Neural progenitor cell (in vitro differentiated cells): ENCODE measurements at regions not wholly inside any gene's neighbourhood (a gene's known extent, or its start where the extent isn't known, plus 50 kb on each side); places are given as distances from the start of the nearest gene placed in this dataset.
A peak's percentile ranks its signal among the peaks of the same experiment; 100 is the strongest.

ENCODE experiments used
- DNase-seq: peaks from one replicate; pipeline ENCODE4 v3.0.0-alpha.2; 2016; ENCODE audit warnings: low spot score
- H2AFZ ChIP-seq: fragments of 200-600 bp; sonication (generic); replicated peaks from 2 replicates; pipeline ENCODE4 v1.6.1; 2016; ENCODE audit warnings: antibody characterized with exemption
- H3F3A ChIP-seq: fragments of 200-600 bp; sonication (generic); 2 replicates; pipeline ENCODE4 v1.6.1; 2016; ENCODE audit warnings: antibody characterized with exemption, low read depth
- H3K27ac ChIP-seq: fragments of 200-600 bp; sonication (generic); 2 replicates; pipeline ENCODE4 v1.5.1; 2016; ENCODE audit warnings: mild to moderate bottlenecking
- H3K27me3 ChIP-seq: fragments of 200-600 bp; sonication (generic); 2 replicates; pipeline ENCODE4 v1.6.1; 2016; ENCODE audit warnings: mild to moderate bottlenecking, moderate library complexity
- H3K36me3 ChIP-seq: fragments of 200-600 bp; sonication (generic); 2 replicates; pipeline ENCODE4 v1.5.1; 2016
- H3K4me1 ChIP-seq: fragments of 200-600 bp; sonication (generic); 2 replicates; pipeline ENCODE4 v1.6.1; 2016; ENCODE audit warnings: mixed run types
- H3K4me2 ChIP-seq: fragments of 200-600 bp; sonication (generic); 2 replicates; pipeline ENCODE4 v1.6.1; 2016
- H3K4me3 ChIP-seq: fragments of 200-600 bp; sonication (generic); 2 replicates; pipeline ENCODE4 v1.5.1; 2016
- H3K79me2 ChIP-seq: fragments of 200-600 bp; sonication (generic); 2 replicates; pipeline ENCODE4 v1.6.1; 2016; ENCODE audit warnings: low read depth
- H3K9ac ChIP-seq: fragments of 200-600 bp; sonication (generic); 2 replicates; pipeline ENCODE4 v1.6.1; 2016
- H3K9me3 ChIP-seq: fragments of 200-600 bp; sonication (generic); 2 replicates; pipeline ENCODE4 v1.5.1; 2016; ENCODE audit warnings: low read depth
- H4K20me1 ChIP-seq: fragments of 200-600 bp; sonication (generic); 2 replicates; pipeline ENCODE4 v1.6.1; 2016; ENCODE audit warnings: low read depth
- H3K27ac Mint-ChIP-seq: 3 replicates; pipeline ENCODE4 v1.8.0; 2021; ENCODE audit warnings: mixed read lengths
- H3K27me3 Mint-ChIP-seq: 2 replicates; pipeline ENCODE4 v1.8.0; 2022; ENCODE audit warnings: low read depth, mild to moderate bottlenecking, inconsistent platforms, moderate library complexity, mixed read lengths; ENCODE audit not compliant: insufficient read depth
- H3K36me3 Mint-ChIP-seq: 3 replicates; pipeline ENCODE4 v1.8.0; 2021; ENCODE audit warnings: mixed read lengths
- H3K4me1 Mint-ChIP-seq: 3 replicates; pipeline ENCODE4 v1.8.0; 2021; ENCODE audit warnings: mixed read lengths
- H3K4me3 Mint-ChIP-seq: 3 replicates; pipeline ENCODE4 v1.8.0; 2021; ENCODE audit warnings: mild to moderate bottlenecking, moderate library complexity, mixed read lengths
- H3K9me3 Mint-ChIP-seq: 3 replicates; pipeline ENCODE4 v1.8.0; 2020; ENCODE audit warnings: mixed read lengths
- EZH2 ChIP-seq: fragments of 200-600 bp; sonication (generic); IDR thresholded peaks from 2 replicates; pipeline ENCODE4 v1.6.1; 2017; ENCODE audit warnings: antibody characterized with exemption, mild to moderate bottlenecking, moderate library complexity
- EZH2phosphoT487 ChIP-seq: fragments of 200-600 bp; sonication (generic); IDR thresholded peaks from 2 replicates; pipeline ENCODE4 v1.6.1; 2017; ENCODE audit warnings: antibody characterized with exemption
- TF ChIP-seq, protein P1 (sequence below): fragments of 200-600 bp; sonication (generic); IDR thresholded peaks from 2 replicates; pipeline ENCODE4 v1.5.1; 2017; ENCODE audit warnings: antibody characterized with exemption, mild to moderate bottlenecking

DNA sequence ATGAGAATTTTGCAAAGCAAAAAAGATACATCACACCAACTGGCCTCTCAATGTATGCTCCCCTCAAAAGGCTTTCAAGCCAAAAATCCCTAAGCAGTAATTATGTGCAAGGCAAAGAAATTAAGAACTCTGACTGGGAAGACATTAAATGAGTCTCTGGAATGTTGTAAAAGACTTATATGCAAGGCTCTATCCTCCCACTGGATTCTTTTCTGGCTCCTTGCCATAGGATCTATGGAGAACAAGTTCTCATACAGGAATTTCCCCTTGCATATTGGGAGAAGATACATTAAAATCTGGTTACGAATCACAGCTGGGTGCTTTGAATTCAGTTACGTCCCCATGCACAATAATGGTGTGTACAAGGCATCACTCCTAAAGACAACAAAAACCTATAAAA, 73.4 kb upstream of the ATL2 start:
- TF ChIP-seq, protein P1, sequence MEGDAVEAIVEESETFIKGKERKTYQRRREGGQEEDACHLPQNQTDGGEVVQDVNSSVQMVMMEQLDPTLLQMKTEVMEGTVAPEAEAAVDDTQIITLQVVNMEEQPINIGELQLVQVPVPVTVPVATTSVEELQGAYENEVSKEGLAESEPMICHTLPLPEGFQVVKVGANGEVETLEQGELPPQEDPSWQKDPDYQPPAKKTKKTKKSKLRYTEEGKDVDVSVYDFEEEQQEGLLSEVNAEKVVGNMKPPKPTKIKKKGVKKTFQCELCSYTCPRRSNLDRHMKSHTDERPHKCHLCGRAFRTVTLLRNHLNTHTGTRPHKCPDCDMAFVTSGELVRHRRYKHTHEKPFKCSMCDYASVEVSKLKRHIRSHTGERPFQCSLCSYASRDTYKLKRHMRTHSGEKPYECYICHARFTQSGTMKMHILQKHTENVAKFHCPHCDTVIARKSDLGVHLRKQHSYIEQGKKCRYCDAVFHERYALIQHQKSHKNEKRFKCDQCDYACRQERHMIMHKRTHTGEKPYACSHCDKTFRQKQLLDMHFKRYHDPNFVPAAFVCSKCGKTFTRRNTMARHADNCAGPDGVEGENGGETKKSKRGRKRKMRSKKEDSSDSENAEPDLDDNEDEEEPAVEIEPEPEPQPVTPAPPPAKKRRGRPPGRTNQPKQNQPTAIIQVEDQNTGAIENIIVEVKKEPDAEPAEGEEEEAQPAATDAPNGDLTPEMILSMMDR = no peak
- TF ChIP-seq EZH2phosphoT487 (no peak), EZH2 (no peak)
- Mint-ChIP-seq H3K36me3 (no peaks in the 10 kb centered on the region), H3K4me3 (no peak overlapping the region), H3K27ac (no peak overlapping the region), H3K27me3 (peaks cover 2% of the 10 kb centered on the region), H3K4me1 (peaks cover 5% of the 10 kb centered on the region), H3K9me3 (no peaks in the 10 kb centered on the region)
- Histone ChIP-seq H3K79me2 (no peaks in the 10 kb centered on the region), H3K9ac (no peak overlapping the region), H3K4me1 (peaks cover 5% of the 10 kb centered on the region), H3K27ac (no peak overlapping the region), H3F3A (no peaks in the 10 kb centered on the region), H3K27me3 (no peaks in the 10 kb centered on the region), H3K4me2 (no peak overlapping the region), H3K4me3 (no peak overlapping the region), H4K20me1 (no peaks in the 10 kb centered on the region), H3K9me3 (no peaks in the 10 kb centered on the region), H2AFZ (no peak overlapping the region), H3K36me3 (no peaks in the 10 kb centered on the region)
- DNase-seq = no peak

DNA sequence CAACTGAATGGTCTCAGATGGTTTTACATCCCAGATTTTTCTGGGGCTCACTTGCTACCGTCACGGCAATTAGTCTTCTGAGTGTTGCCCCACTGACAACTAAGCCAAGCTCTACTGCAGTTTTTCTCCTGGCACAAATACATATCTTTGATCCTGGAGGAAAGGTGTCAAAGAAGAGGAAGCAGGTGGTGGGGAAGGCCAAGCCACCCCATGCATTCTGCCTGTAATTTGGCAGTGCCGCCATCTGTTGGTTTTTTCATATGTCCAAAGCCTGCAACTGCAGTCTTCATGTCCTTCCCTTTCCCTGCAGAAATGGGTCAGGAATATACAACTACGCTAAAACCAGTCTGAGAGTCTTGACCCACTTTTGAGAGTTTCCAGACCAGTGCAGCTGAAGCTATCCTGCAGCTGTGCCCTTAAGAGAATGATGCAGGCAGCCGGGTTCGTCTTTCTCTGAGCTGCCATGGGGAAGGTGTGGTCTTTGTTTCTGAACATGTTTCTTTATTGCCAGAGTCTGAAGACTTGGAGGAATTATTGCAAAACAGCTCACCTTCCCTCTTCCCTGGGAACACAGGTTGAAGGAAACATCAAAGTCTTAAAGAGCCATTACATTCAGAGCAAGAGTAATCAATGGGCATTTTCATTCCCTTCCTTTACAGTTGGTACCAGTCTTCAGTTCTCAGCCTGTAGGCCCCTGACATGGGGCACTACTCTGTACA, 71.8 kb upstream of the ATL2 start:
- no peaks in the 10 kb centered on the region for H3K36me3 Mint-ChIP-seq
- no peaks in the 10 kb centered on the region for H3K79me2 ChIP-seq
- peaks cover 14% of the 10 kb centered on the region for H3K4me1 ChIP-seq
- no peaks in the 10 kb centered on the region for H3K27me3 ChIP-seq
- no peak overlapping the region for H3K9ac ChIP-seq
- H3K4me3 ChIP-seq = no peak overlapping the region
- no peaks in the 10 kb centered on the region for H3K9me3 ChIP-seq
- no peak overlapping the region for H2AFZ ChIP-seq
- no peak overlapping the region for H3K27ac Mint-ChIP-seq
- H3K9me3 Mint-ChIP-seq = no peaks in the 10 kb centered on the region
- no peak overlapping the region for H3K27ac ChIP-seq
- no peak for DNase-seq
- H3K4me1 Mint-ChIP-seq = peaks cover 14% of the 10 kb centered on the region
- no peaks in the 10 kb centered on the region for H4K20me1 ChIP-seq
- no peaks in the 10 kb centered on the region for H3K36me3 ChIP-seq
- H3F3A ChIP-seq = peaks cover 9% of the 10 kb centered on the region
- peaks cover 3% of the 10 kb centered on the region for H3K27me3 Mint-ChIP-seq
- no peak overlapping the region for H3K4me3 Mint-ChIP-seq
- TF ChIP-seq, protein P1 = no peak
- TF ChIP-seq EZH2phosphoT487 (no peak), EZH2 (no peak)
- no peak overlapping the region for H3K4me2 ChIP-seq

DNA sequence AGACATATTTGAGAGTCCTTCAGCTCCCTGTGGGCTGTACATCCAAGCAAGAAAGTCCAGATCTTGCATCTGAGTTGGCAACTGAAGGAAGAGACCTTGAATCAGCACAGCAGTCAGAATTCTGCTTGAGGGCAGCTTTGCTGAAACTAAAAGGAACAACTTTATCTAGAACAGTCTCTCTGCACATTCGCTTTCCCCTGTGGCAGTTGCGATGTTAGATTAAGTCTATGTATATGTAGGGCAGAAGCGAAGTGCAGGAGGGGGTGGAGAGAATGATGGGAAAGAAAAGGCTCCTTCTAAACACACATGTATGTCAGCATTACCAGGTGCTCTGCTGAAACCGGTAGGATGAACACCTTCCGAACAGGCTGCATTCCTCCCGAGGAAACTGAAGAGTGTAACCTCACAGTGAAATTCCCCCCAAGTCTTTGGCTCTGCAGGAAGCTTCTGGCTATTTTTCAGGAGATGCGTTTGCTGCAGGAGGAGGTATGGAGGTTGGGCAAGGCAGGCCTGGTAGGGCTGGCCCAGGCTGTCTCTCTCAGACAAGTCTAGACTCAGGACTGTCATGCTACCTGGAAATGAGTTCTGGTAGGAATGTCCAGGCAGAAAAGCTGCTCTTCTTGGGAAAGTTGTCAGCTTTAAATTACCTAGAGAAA, 70.0 kb upstream of the ATL2 start:
- H3K36me3 Mint-ChIP-seq = no peaks in the 10 kb centered on the region
- no peaks in the 10 kb centered on the region for H3K9me3 Mint-ChIP-seq
- H3K27ac Mint-ChIP-seq = peak overlapping the region; percentile 54
- Histone ChIP-seq H3K4me2 (no peak overlapping the region), H3K9me3 (no peaks in the 10 kb centered on the region), H4K20me1 (no peaks in the 10 kb centered on the region), H3K4me1 (peaks cover 27% of the 10 kb centered on the region), H3F3A (peaks cover 26% of the 10 kb centered on the region), H2AFZ (peak overlapping the region; percentile 65), H3K27ac (no peak overlapping the region), H3K4me3 (no peak overlapping the region), H3K27me3 (peaks cover 7% of the 10 kb centered on the region), H3K79me2 (no peaks in the 10 kb centered on the region), H3K36me3 (no peaks in the 10 kb centered on the region), H3K9ac (no peak overlapping the region)
- H3K4me3 Mint-ChIP-seq = no peak overlapping the region
- peaks cover 6% of the 10 kb centered on the region for H3K27me3 Mint-ChIP-seq
- no peak for TF ChIP-seq EZH2phosphoT487
- no peak for TF ChIP-seq EZH2
- TF ChIP-seq, protein P1 = no peak
- peaks cover 23% of the 10 kb centered on the region for H3K4me1 Mint-ChIP-seq
- DNase-seq = no peak
